Jurkat, Clone E6-1 (cell line): ENCODE measurements at regions not wholly inside any gene's neighbourhood (a gene's known extent, or its start where the extent isn't known, plus 50 kb on each side); places are given as distances from the start of the nearest gene placed in this dataset.
"Not testable (repeated sequence)": the region's sequence is repeated elsewhere in the genome, so short reads cannot be mapped to it uniquely, and the experiment has no call there.

Experiments used
- DNase-seq: peaks from one replicate; pipeline ENCODE4 v3.0.0-alpha.2; 2011; ENCODE audit warnings: low read depth, low spot score
- H3K4me3 ChIP-seq: 2 replicates; pipeline ENCODE4 v1.5.1; 2011; ENCODE audit warnings: mild to moderate bottlenecking, low read length, control low read depth, moderate library complexity

- H3K4me3 ChIP-seq = no peak overlapping the region
- no peak for DNase-seq
Measured at GRCh38 chr6:2611092-2611491, 139.6 kb downstream of the MYLK4 start.

DNA sequence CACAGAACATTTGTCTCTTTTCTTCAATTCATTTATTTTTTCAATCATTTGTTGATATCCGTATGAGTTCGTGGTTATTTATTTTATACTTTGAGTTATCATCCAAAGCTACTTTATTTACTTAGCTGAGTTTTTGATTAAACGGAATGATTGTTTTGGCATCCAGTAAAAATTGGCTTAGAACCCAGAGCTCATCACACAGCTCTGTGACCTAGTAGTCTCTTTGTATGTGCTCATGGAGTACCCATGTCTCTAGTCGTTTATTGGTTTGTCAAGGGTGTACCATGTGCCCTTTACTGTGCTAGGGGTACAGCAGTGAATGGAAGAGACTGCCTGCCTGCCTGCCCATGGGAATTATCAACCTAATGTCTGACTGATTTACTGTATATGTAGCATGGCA is 142.2 kb downstream of the MYLK4 start:
- no peak for DNase-seq
- no peak overlapping the region for H3K4me3 ChIP-seq

DNA sequence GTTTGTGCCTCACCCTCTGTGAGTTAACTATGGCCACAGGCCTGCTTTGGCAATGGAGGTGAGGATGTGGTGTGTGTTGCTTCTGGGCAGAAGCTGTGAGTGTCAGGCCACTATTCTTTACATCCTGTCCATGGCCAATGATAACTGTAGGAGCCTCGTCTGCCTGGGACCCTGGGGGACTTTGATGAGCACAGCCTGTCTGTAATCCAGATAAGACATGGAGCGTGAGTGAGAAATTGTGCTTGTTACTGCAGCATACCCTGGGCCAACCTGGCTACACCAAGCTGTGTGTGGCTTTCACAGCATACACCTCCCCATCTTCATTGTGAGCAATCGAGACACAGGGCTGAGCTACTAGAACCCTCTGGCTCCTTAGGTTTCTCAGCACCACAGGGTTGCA is 150.4 kb downstream of the MYLK4 start:
- DNase-seq = no peak
- no peak overlapping the region for H3K4me3 ChIP-seq

DNA sequence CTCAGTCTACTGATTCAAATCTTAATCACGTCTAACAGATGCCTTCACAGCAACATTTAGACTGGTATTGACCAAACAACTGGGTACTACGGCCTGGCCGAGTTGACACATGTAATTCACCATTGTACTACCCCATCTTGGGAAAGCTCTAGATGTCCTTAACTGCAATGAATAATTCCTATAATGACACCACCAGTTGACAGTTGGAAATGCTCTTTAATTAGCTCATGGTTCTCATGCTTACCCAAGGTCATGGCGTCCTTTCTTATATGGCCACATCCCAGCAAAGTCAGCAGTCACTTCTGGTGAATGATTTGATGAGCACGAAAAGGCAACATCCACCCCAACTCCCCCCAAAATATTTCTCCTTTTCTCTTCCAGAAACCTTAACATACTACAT is 150.9 kb downstream of the MYLK4 start:
- no peak overlapping the region for H3K4me3 ChIP-seq
- DNase-seq = no peak

DNA sequence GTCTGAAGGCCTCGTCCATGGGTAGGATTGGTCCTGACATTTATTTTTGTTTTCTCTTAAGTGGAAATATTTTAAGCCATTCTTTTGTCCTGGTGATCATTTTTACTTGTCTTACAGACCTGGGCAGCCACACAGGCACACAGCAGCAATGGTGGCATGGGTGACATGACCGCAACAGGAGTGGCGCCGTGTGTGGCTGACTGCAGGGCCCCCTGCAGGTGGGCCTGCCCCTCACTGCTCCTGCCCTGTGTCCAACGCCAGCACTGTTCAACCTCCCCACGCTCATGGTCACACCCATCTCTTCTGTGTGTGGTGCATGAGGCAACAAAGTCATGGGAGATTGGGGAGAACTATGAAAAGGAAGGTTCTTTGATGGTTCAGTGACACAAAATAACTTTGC is 151.9 kb downstream of the MYLK4 start:
- DNase-seq = no peak
- H3K4me3 ChIP-seq = no peak overlapping the region

DNA sequence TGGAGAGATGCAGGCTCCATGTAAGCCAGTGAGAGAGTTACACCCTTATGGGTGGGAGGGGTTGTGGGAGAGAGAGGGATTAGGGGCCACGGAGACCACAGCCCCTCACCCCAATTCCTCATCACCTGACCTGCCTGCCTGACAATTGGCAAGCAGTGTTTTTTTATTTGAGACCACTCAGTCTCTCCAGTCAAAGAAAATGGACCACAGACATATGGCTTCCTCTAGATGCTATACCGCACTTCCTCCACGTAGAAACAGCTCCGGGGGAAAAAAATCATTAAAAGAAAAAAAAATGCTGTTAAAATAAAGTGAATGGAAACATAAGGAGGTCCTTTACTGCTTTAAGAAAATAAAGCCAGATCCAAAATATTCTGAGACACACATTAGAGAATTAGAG is 152.7 kb downstream of the MYLK4 start:
- no peak overlapping the region for H3K4me3 ChIP-seq
- DNase-seq = no peak

- DNase-seq, H3K4me3 ChIP-seq: not testable (repeated sequence)
Measured at GRCh38 chr6:2597457-2597856, 153.3 kb downstream of the MYLK4 start.

DNA sequence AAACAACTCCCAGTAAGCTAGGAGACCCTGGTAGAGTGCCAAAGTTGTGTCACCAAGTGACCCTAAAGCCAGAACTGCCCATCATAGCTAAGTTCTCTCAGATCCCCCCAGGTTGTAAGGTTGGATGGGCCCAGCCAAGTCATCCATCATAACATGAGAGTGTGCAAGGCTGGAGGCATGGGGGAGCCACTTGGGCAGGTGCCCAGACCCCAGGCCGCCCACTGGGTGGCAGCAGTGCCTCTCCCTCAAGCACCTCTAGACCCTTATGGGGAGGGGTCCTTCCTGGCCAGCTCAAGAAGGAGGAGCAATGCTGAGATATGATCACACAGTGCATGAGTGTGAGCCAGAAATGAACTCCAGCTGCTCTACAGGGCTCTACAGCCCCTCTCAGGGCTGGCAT is 154.5 kb downstream of the MYLK4 start:
- H3K4me3 ChIP-seq = no peak overlapping the region
- no peak for DNase-seq

- H3K4me3 ChIP-seq = no peak overlapping the region
- DNase-seq = no peak
Measured at GRCh38 chr6:2594868-2595267, 155.9 kb downstream of the MYLK4 start.

- no peak for DNase-seq
- H3K4me3 ChIP-seq = no peak overlapping the region
Measured at GRCh38 chr6:2593167-2593566, 157.6 kb downstream of the MYLK4 start.

DNA sequence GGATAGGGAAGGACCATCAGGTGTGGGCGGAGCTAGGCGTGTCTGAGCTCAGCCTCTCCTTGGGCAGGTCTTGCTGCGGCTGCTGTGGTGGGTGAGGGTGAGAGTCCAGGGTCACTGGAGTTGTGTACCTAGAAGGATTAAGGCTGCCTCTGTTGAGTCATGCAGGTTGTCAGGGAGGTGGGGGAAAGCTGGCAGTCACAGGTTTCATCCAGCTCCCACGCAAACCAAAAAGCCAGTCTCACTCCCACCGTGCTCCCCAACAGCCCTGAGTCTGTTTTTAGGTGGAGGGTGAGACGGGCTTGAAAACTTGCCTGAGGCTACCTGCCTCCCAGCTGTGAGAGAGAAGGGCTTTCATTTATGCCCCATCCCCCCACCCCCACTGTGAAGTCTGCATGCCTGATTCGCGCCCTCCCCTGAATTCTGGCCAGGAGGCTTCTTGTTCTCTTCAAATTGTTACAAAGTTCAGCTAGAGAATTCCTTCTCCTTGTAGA is 161.5 kb downstream of the MYLK4 start:
- H3K4me3 ChIP-seq = no peak overlapping the region
- no peak for DNase-seq

DNA sequence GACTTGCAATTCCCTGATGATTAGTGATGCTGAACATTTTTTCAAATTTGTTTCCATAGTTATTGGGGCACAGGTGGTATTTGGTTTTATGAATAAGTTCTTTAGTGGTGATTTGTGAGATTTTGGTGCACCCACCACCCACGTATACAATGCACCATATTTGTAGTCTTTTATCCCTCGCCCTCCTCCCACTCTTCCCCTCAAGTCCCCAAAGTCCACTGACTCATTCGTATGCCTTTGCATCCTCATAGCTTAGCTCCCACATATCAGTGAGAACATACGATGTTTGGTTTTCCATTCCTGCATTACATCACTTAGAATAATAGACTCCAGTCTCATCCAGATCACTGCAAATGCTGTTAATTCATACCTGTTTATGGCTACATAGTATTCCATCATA is 167.3 kb downstream of the MYLK4 start:
- no peak for DNase-seq
- no peak overlapping the region for H3K4me3 ChIP-seq

GRCh38 chr6:2582268-2582667 is 168.5 kb downstream of the MYLK4 start:
- H3K4me3 ChIP-seq = no peak overlapping the region
- DNase-seq = no peak

DNA sequence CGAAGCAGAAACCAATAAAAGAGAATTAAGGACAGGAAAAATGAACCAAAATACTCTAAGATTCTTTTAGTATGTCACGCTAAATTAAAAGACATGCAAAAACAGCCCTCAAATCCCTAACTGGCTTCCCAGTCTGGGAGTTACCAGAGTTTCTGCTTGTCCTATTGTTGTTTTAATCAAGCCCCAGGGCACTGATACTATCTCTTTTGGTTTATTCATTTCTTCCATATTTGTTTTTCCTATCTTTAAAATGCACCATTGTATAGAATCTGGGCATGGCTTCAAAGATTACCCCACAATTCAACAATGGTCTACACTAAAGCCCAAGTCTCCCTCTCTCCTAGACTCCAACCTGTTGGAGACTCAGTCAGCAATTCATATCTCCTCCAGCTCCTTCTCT is 169.1 kb downstream of the MYLK4 start:
- DNase-seq = no peak
- H3K4me3 ChIP-seq = no peak overlapping the region

DNA sequence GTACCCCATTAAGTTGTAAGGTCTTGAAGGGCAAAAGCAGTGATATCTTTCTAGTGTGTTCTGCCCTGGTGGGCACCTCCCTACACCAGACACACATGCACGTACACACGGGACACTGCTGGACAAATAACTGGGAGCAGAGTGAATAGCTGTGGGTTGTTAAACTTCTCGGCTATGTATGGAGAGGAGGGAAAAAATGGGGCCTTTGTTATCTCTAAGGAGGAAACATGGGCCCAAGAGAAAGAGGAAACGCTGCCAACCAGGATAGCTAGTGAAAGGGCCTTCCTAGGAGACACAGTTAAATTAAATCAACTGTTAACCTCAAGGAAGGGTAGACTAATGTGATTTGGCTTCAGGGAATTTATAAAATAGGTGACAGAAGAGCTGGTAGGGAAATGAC is 169.7 kb downstream of the MYLK4 start:
- H3K4me3 ChIP-seq = no peak overlapping the region
- DNase-seq = no peak

DNA sequence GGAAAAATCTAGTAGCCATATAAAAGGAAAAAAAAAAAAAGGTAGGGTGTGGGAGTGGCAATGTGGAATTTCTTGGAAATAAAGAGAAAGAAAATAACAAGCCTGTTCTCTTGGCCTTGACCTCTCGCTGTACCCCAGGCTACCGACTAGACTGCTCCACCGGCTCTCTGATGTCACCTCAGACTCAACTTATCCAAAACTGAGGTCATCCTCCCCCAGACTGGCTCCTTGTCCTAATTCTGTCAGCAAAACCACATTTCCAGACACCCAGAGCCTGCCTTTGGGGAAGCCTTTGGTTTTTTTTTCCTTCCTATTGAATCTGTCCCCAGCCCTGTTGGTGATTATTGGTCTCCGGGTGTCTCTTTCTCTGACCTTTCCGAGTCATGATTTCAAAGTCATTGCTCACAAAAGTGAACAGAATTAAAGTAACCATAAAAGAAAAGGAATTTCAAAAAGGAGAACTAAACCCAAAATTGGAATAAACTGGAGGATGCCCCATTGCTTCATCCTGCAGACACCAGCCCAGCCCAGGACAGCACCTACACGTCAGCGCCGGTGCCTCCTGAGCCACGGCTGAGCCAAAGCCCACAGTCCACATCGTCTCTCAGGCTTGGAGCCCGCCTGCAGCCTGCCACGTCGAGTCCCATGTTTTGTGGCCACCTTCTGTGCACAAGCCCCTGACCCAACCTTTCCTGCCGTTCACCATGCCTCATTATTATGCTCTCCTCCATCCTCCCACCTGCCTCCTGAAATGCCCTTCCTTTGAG is 170.7 kb downstream of the MYLK4 start:
- no peak for DNase-seq
- no peak overlapping the region for H3K4me3 ChIP-seq

- no peak for DNase-seq
- no peak overlapping the region for H3K4me3 ChIP-seq
Measured at GRCh38 chr6:2579241-2579761, 171.4 kb downstream of the MYLK4 start.

- no peak for DNase-seq
- no peak overlapping the region for H3K4me3 ChIP-seq
Measured at GRCh38 chr6:2578767-2579166, 172.0 kb downstream of the MYLK4 start.

GRCh38 chr6:2576499-2576898 is 174.2 kb downstream of the MYLK4 start:
- DNase-seq = no peak

GRCh38 chr6:2575236-2575635 is 175.5 kb downstream of the MYLK4 start:
- DNase-seq = no peak

More at GRCh38 chr6:2576499-2576898, 174.2 kb downstream of the MYLK4 start:
- H3K4me3 ChIP-seq = no peak overlapping the region

DNA sequence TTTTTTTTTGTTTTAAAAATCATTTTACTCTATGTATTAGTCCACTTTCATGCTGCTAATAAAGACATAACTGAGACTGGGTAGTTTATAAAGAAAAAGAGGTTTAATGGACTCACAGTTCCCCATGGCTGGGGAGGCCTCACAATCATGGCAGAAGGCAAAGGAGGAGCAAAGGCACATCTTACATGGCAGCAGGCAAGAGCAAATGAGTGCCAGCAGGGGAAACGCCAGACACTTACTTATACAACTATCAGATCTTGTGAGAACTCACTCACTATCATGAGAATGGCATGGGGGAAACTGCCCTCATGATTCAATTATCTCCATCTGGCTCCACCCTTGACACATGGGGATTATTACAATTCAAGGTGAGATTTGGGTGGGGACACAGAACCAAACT is 181.3 kb downstream of the MYLK4 start:
- DNase-seq, H3K4me3 ChIP-seq: not testable (repeated sequence)

More at GRCh38 chr6:2575236-2575635, 175.5 kb downstream of the MYLK4 start:
- H3K4me3 ChIP-seq = no peak overlapping the region
